WTC11 (cell line): ENCODE measurements at regions not wholly inside any gene's neighbourhood (a gene's known extent, or its start where the extent isn't known, plus 50 kb on each side); places are given as distances from the start of the nearest gene placed in this dataset.

Experiments
- ATAC-seq: fragments of 200-7000 bp; cut with Tn5 transposase; 2 replicates; pipeline ENCODE4 v1.10.0; 2021; ENCODE audit warnings: mild to moderate bottlenecking, moderate library complexity
- CTCF ChIA-PET: fragments of 300-600 bp; sonication (Branson Sonifier 250); formaldehyde crosslinking; loops from one replicate; lab custom pipeline; 2021; ENCODE audit warnings: antibody characterized with exemption; lab: Charles Lee
- POLR2A ChIA-PET: fragments of 350-600 bp; sonication (Branson Sonifier 250); formaldehyde crosslinking; loops from one replicate; lab custom pipeline; 2021; ENCODE audit warnings: antibody characterized with exemption; lab: Charles Lee
- DNase-seq: peaks from one replicate; pipeline ENCODE4 v3.0.0; 2021; ENCODE audit warnings: low spot score
- H3K27ac Mint-ChIP-seq: 2 replicates; pipeline ENCODE4 v1.8.0; 2021; ENCODE audit warnings: mixed read lengths
- H3K27me3 Mint-ChIP-seq: 2 replicates; pipeline ENCODE4 v1.8.0; 2021; ENCODE audit warnings: low read depth, mild to moderate bottlenecking, moderate library complexity, mixed read lengths
- H3K36me3 Mint-ChIP-seq: 2 replicates; pipeline ENCODE4 v1.8.0; 2021; ENCODE audit warnings: mixed read lengths
- H3K4me1 Mint-ChIP-seq: 2 replicates; pipeline ENCODE4 v1.8.0; 2022; ENCODE audit warnings: mixed read lengths
- H3K4me3 Mint-ChIP-seq: 2 replicates; pipeline ENCODE4 v1.8.0; 2021; ENCODE audit warnings: mild to moderate bottlenecking, moderate library complexity, mixed read lengths
- H3K9me3 Mint-ChIP-seq: 2 replicates; pipeline ENCODE4 v1.8.0; 2021; ENCODE audit warnings: mixed read lengths
- CREB1 ChIP-seq: sonication (generic); formaldehyde crosslinking; IDR thresholded peaks from 2 replicates; pipeline ENCODE4 v1.8.0; 2023; ENCODE audit warnings: mild to moderate bottlenecking, missing genetic modification reagents
- CREM ChIP-seq: sonication (generic); formaldehyde crosslinking; IDR thresholded peaks from 2 replicates; pipeline ENCODE4 v1.8.1; 2022; ENCODE audit warnings: mild to moderate bottlenecking, missing genetic modification reagents, moderate library complexity
- EMX1 ChIP-seq: fragments of 250-450 bp; sonication (Bioruptor Pico); IDR thresholded peaks from 2 replicates; pipeline ENCODE4 v1.8.0; 2021; ENCODE audit warnings: mild to moderate bottlenecking
- FOXK1 ChIP-seq: sonication (generic); formaldehyde crosslinking; IDR thresholded peaks from 2 replicates; pipeline ENCODE4 v1.8.0; 2022; ENCODE audit warnings: mild to moderate bottlenecking, moderate library complexity, missing genetic modification reagents
- FOXP1 ChIP-seq: sonication (generic); formaldehyde crosslinking; IDR thresholded peaks from 2 replicates; pipeline ENCODE4 v1.8.0; 2022; ENCODE audit warnings: missing genetic modification reagents, mild to moderate bottlenecking, moderate library complexity, borderline replicate concordance
- GABPB1 ChIP-seq: sonication (generic); formaldehyde crosslinking; IDR thresholded peaks from 2 replicates; pipeline ENCODE4 v1.8.1; 2023; ENCODE audit warnings: mild to moderate bottlenecking, missing genetic modification reagents
- HMGA2 ChIP-seq: fragments of 250-450 bp; sonication (Bioruptor Pico); IDR thresholded peaks from 2 replicates; pipeline ENCODE4 v1.4.0; 2021; ENCODE audit warnings: mild to moderate bottlenecking, moderate library complexity
- IRF2 ChIP-seq: sonication (generic); formaldehyde crosslinking; IDR thresholded peaks from 2 replicates; pipeline ENCODE4 v1.8.0; 2022; ENCODE audit warnings: low read depth, missing genetic modification reagents, borderline replicate concordance
- JUN ChIP-seq: sonication (generic); formaldehyde crosslinking; IDR thresholded peaks from 2 replicates; pipeline ENCODE4 v1.8.0; 2023; ENCODE audit warnings: mild to moderate bottlenecking, missing genetic modification reagents
- NFATC4 ChIP-seq: fragments of 250-450 bp; sonication (Bioruptor Pico); IDR thresholded peaks from 2 replicates; pipeline ENCODE4 v1.9.0; 2021; ENCODE audit warnings: mild to moderate bottlenecking
- NFYB ChIP-seq: sonication (generic); formaldehyde crosslinking; conservative IDR thresholded peaks from 2 replicates; pipeline ENCODE4 v1.8.0; 2022; ENCODE audit warnings: low read depth, missing genetic modification reagents
- NR1H2 ChIP-seq: sonication (generic); formaldehyde crosslinking; IDR thresholded peaks from 2 replicates; pipeline ENCODE4 v1.9.0; 2021; ENCODE audit warnings: mild to moderate bottlenecking, moderate library complexity, missing genetic modification reagents
- NR2C2 ChIP-seq: sonication (generic); formaldehyde crosslinking; IDR thresholded peaks from 2 replicates; pipeline ENCODE4 v1.8.0; 2022; ENCODE audit warnings: mild to moderate bottlenecking, missing genetic modification reagents
- NR3C1 ChIP-seq: sonication (generic); formaldehyde crosslinking; conservative IDR thresholded peaks from 2 replicates; pipeline ENCODE4 v1.8.1; 2023; ENCODE audit warnings: low read depth, mild to moderate bottlenecking, missing genetic modification reagents
- PRRX2 ChIP-seq: fragments of 250-450 bp; sonication (Bioruptor Pico); IDR thresholded peaks from 2 replicates; pipeline ENCODE4 v1.8.0; 2021; ENCODE audit warnings: mild to moderate bottlenecking
- RORB ChIP-seq: fragments of 250-450 bp; sonication (Bioruptor Pico); IDR thresholded peaks from 2 replicates; pipeline ENCODE4 v1.9.0; 2021; ENCODE audit warnings: mild to moderate bottlenecking
- SMAD3 ChIP-seq: sonication (generic); formaldehyde crosslinking; IDR thresholded peaks from 2 replicates; pipeline ENCODE4 v1.8.0; 2022; ENCODE audit warnings: missing genetic modification reagents, mild to moderate bottlenecking, borderline replicate concordance
- TEAD4 ChIP-seq: sonication (generic); formaldehyde crosslinking; IDR thresholded peaks from 2 replicates; pipeline ENCODE4 v1.8.0; 2022; ENCODE audit warnings: mild to moderate bottlenecking, missing genetic modification reagents
- ZNF219 ChIP-seq: sonication (generic); formaldehyde crosslinking; IDR thresholded peaks from 2 replicates; pipeline ENCODE4 v1.8.0; 2023; ENCODE audit warnings: missing genetic modification reagents, mild to moderate bottlenecking, borderline replicate concordance
- TF ChIP-seq, protein P1 (sequence below): sonication (generic); formaldehyde crosslinking; IDR thresholded peaks from 2 replicates; pipeline ENCODE4 v1.8.0; 2022; ENCODE audit warnings: mild to moderate bottlenecking, missing genetic modification reagents
- TF ChIP-seq, protein P2 (sequence below): sonication (generic); formaldehyde crosslinking; IDR thresholded peaks from 2 replicates; pipeline ENCODE4 v1.8.1; 2023; ENCODE audit warnings: mild to moderate bottlenecking, missing genetic modification reagents
- TF ChIP-seq, protein P3 (sequence below): sonication (generic); formaldehyde crosslinking; IDR thresholded peaks from 2 replicates; pipeline ENCODE4 v1.8.0; 2023; ENCODE audit warnings: missing genetic modification reagents
- TF ChIP-seq, protein P4 (sequence below): sonication (generic); formaldehyde crosslinking; IDR thresholded peaks from 2 replicates; pipeline ENCODE4 v1.8.1; 2022; ENCODE audit warnings: low read depth, missing genetic modification reagents, borderline replicate concordance
- TF ChIP-seq, protein P5 (sequence below): fragments of 250-450 bp; sonication (Bioruptor Pico); IDR thresholded peaks from 2 replicates; pipeline ENCODE4 v1.9.0; 2021; ENCODE audit warnings: mild to moderate bottlenecking
- TF ChIP-seq, protein P6 (sequence below): sonication (generic); formaldehyde crosslinking; IDR thresholded peaks from 2 replicates; pipeline ENCODE4 v1.8.0; 2022; ENCODE audit warnings: missing genetic modification reagents

DNA sequence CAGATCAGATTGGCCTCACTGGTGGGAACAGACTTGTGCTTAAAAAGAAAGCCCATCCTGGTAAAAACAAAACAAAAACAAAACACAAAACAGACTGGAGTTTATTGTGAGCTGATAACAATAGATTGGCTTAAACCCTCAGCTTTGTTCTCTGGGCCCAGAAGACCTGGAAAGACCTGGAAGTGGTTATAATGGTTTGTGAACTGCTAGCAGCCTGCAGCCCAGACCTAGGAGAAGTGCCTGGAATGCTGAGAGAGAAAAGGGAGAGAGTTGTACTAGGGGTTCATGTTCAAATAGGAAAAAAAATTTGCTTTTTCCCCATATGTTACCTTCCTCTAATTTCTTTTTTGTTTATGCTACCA, 396.6 kb downstream of the DMAC1 start (continued):
- TF ChIP-seq NR3C1: no peak
- no peak for TF ChIP-seq EMX1 (CRISPR knock-in tag)
- TF ChIP-seq, protein P1, sequence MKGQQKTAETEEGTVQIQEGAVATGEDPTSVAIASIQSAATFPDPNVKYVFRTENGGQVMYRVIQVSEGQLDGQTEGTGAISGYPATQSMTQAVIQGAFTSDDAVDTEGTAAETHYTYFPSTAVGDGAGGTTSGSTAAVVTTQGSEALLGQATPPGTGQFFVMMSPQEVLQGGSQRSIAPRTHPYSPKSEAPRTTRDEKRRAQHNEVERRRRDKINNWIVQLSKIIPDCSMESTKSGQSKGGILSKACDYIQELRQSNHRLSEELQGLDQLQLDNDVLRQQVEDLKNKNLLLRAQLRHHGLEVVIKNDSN (CRISPR knock-in tag): no peak
- no peak for TF ChIP-seq NFATC4 (CRISPR knock-in tag)
- no peak for TF ChIP-seq CREM (CRISPR knock-in tag)
- no peak for TF ChIP-seq IRF2 (CRISPR knock-in tag)
- TF ChIP-seq SMAD3 (CRISPR knock-in tag): no peak
- TF ChIP-seq NFYB: no peak
- TF ChIP-seq, protein P2, sequence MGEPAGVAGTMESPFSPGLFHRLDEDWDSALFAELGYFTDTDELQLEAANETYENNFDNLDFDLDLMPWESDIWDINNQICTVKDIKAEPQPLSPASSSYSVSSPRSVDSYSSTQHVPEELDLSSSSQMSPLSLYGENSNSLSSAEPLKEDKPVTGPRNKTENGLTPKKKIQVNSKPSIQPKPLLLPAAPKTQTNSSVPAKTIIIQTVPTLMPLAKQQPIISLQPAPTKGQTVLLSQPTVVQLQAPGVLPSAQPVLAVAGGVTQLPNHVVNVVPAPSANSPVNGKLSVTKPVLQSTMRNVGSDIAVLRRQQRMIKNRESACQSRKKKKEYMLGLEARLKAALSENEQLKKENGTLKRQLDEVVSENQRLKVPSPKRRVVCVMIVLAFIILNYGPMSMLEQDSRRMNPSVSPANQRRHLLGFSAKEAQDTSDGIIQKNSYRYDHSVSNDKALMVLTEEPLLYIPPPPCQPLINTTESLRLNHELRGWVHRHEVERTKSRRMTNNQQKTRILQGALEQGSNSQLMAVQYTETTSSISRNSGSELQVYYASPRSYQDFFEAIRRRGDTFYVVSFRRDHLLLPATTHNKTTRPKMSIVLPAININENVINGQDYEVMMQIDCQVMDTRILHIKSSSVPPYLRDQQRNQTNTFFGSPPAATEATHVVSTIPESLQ: no peak
- no peak for TF ChIP-seq TEAD4 (CRISPR knock-in tag)
- TF ChIP-seq, all 79 proteins: peak for 0

DNA sequence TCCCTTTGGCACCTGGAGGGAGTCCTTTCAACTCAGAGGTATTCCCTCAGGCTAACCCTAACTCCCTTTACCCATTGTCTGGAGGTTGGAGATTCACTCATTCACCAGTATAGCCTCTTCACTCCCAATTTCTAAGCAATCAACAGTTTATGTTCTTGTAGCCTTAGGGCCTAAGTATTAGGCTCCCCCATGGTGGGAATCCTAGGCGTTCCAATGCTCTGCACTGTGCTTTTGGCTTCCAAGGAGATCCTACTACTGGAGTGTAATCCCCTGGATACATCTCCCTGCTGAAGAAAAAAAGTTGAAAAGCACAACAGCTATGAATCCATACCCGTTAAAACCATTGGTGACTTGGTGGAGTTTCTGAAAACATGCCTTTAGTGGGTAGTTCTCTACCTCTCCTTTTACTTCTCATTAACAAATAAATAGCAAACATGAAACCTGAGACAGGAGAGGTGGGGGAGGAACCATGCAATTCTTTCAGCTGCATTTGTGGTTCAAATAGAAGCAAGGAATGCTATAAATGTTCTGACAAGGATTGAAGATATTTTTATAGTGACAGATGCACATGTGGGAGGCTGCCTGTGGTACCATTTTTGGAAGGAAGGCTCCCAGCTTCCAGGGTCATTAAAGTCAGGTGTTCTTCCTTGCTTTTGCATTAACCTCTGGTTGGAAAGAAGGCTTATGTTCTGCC, 397.1 kb downstream of the DMAC1 start:
- DNase-seq (no peak), ATAC-seq (peak; percentile 65)
- Mint-ChIP-seq H3K4me3 (peak overlapping the region; percentile 17; the same call in 1 of the 2 replicates), H3K9me3 (peaks cover 5% of the 10 kb centered on the region), H3K36me3 (peaks cover under 1% of the 10 kb centered on the region; the same call in 1 of the 2 replicates), H3K27ac (peak overlapping the region; percentile 57), H3K4me1 (peaks cover 58% of the 10 kb centered on the region), H3K27me3 (no peaks in the 10 kb centered on the region)
- POLR2A ChIA-PET: no interaction called here
- TF ChIP-seq NR2C2 (CRISPR knock-in tag): no peak
- no peak for TF ChIP-seq ZNF219 (CRISPR knock-in tag)
- TF ChIP-seq NR3C1: no peak
- TF ChIP-seq, protein P3, sequence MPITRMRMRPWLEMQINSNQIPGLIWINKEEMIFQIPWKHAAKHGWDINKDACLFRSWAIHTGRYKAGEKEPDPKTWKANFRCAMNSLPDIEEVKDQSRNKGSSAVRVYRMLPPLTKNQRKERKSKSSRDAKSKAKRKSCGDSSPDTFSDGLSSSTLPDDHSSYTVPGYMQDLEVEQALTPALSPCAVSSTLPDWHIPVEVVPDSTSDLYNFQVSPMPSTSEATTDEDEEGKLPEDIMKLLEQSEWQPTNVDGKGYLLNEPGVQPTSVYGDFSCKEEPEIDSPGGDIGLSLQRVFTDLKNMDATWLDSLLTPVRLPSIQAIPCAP (CRISPR knock-in tag): no peak
- TF ChIP-seq, protein P4, sequence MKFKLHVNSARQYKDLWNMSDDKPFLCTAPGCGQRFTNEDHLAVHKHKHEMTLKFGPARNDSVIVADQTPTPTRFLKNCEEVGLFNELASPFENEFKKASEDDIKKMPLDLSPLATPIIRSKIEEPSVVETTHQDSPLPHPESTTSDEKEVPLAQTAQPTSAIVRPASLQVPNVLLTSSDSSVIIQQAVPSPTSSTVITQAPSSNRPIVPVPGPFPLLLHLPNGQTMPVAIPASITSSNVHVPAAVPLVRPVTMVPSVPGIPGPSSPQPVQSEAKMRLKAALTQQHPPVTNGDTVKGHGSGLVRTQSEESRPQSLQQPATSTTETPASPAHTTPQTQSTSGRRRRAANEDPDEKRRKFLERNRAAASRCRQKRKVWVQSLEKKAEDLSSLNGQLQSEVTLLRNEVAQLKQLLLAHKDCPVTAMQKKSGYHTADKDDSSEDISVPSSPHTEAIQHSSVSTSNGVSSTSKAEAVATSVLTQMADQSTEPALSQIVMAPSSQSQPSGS (CRISPR knock-in tag): no peak
- TF ChIP-seq FOXP1 (CRISPR knock-in tag): no peak
- CTCF ChIA-PET: interaction anchor here (0.6 to 2.7 kb wide), 36 partner anchors 8 to 576 kb away, joined by 3 to 16 read pairs (median 4); no protein-coding TSS in a partner anchor

DNA sequence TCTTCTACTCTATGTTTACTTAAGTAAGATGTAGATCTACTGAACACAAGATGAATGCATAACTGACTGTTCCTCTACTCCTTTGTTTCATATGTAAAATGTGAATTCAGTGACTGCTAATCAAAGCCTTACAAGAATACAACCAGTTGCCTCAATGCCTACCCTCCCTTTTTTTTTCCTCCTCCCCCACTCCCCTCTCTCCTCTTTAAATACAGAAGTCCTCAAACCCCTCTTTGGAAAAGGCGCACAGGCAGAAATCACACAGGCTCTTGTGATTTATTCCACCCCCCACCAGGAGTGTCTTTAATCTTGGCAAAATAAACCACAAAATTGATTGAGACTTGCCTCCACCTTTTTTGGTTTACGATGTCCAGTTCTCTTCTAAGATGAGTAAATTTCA, 398.5 kb downstream of the DMAC1 start:
- ATAC-seq (no peak), DNase-seq (no peak)
- Mint-ChIP-seq H3K4me1 (peaks cover 58% of the 10 kb centered on the region), H3K9me3 (no peaks in the 10 kb centered on the region), H3K27ac (no peak overlapping the region), H3K27me3 (no peaks in the 10 kb centered on the region), H3K4me3 (no peak overlapping the region), H3K36me3 (no peaks in the 10 kb centered on the region)
- CTCF ChIA-PET: interaction anchor here (0.6 to 2.7 kb wide), 12 partner anchors 10 to 947 kb away, joined by 3 to 14 read pairs (median 4); no protein-coding TSS in a partner anchor
- POLR2A ChIA-PET: no interaction called here
- TF ChIP-seq FOXK1 (CRISPR knock-in tag) (no peak), HMGA2 (no peak), PRRX2 (CRISPR knock-in tag) (no peak), GABPB1 (CRISPR knock-in tag) (no peak), RORB (CRISPR knock-in tag) (no peak), CREB1 (CRISPR knock-in tag) (no peak), JUN (CRISPR knock-in tag) (no peak), NR1H2 (CRISPR knock-in tag) (no peak)
- TF ChIP-seq, protein P5, sequence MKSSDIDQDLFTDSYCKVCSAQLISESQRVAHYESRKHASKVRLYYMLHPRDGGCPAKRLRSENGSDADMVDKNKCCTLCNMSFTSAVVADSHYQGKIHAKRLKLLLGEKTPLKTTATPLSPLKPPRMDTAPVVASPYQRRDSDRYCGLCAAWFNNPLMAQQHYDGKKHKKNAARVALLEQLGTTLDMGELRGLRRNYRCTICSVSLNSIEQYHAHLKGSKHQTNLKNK (CRISPR knock-in tag): no peak
- TF ChIP-seq, protein P6, sequence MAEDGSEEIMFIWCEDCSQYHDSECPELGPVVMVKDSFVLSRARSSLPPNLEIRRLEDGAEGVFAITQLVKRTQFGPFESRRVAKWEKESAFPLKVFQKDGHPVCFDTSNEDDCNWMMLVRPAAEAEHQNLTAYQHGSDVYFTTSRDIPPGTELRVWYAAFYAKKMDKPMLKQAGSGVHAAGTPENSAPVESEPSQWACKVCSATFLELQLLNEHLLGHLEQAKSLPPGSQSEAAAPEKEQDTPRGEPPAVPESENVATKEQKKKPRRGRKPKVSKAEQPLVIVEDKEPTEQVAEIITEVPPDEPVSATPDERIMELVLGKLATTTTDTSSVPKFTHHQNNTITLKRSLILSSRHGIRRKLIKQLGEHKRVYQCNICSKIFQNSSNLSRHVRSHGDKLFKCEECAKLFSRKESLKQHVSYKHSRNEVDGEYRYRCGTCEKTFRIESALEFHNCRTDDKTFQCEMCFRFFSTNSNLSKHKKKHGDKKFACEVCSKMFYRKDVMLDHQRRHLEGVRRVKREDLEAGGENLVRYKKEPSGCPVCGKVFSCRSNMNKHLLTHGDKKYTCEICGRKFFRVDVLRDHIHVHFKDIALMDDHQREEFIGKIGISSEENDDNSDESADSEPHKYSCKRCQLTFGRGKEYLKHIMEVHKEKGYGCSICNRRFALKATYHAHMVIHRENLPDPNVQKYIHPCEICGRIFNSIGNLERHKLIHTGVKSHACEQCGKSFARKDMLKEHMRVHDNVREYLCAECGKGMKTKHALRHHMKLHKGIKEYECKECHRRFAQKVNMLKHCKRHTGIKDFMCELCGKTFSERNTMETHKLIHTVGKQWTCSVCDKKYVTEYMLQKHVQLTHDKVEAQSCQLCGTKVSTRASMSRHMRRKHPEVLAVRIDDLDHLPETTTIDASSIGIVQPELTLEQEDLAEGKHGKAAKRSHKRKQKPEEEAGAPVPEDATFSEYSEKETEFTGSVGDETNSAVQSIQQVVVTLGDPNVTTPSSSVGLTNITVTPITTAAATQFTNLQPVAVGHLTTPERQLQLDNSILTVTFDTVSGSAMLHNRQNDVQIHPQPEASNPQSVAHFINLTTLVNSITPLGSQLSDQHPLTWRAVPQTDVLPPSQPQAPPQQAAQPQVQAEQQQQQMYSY: no peak
